SK-N-SH (cell line): ENCODE measurements at regions not wholly inside any gene's neighbourhood (a gene's known extent, or its start where the extent isn't known, plus 50 kb on each side); places are given as distances from the start of the nearest gene placed in this dataset.

Experiments used
- CTCF ChIA-PET: fragments of 300-600, 350-600 bp; formaldehyde crosslinking; extraction: SDS; loops from one replicate; lab custom pipeline; 2021; lab: Yijun Ruan, JAX
- POLR2A ChIA-PET: fragments of 350-600 bp; sonication (Branson Sonifier 250); formaldehyde crosslinking; extraction: SDS; loops from one replicate; lab custom pipeline; 2020; ENCODE audit warnings: antibody characterized with exemption, inconsistent platforms; lab: Yijun Ruan, JAX
- DNase-seq: peaks from one replicate; pipeline ENCODE4 v3.0.0; 2012
- H2AFZ ChIP-seq: fragments of 200-600 bp; sonication (generic); 2 replicates; pipeline ENCODE4 v1.8.1; 2016; ENCODE audit warnings: antibody characterized with exemption, mild to moderate bottlenecking, low read depth
- H3F3A ChIP-seq: fragments of 200-600 bp; sonication (generic); replicated peaks from 2 replicates; pipeline ENCODE3; 2016; ENCODE audit warnings: antibody characterized with exemption, mild to moderate bottlenecking; ENCODE audit not compliant: insufficient read depth
- H3K27ac ChIP-seq, 2 experiments: fragments of 200-500 bp in 1 of 2; fragments of 200-600 bp in 1 of 2; sonication (Bioruptor generic) in 1 of 2; sonication (generic), shearing (Covaris generic) in 1 of 2; 2 replicates each; pipeline versions ENCODE4 v1.5.1 to v1.6.1; 2014 to 2016; ENCODE audit warnings: low read depth in 2 of 2, inconsistent platforms in 1 of 2, low read length in 1 of 2, mild to moderate bottlenecking in 1 of 2, mixed read lengths in 1 of 2
- H3K27me3 ChIP-seq: fragments of 200-600 bp; sonication (generic), shearing (Covaris generic); 2 replicates; pipeline ENCODE4 v1.6.1; 2016; ENCODE audit warnings: mixed run types; ENCODE audit not compliant: insufficient read depth
- H3K36me3 ChIP-seq, 2 experiments: fragments of 200-500 bp in 1 of 2; fragments of 200-600 bp in 1 of 2; sonication (Bioruptor generic) in 1 of 2; sonication (generic) in 1 of 2; replicated peaks in 1 of 2; 2 replicates each; pipeline versions ENCODE3 to v1.5.1; 2014 to 2016; ENCODE audit warnings: low read length in 1 of 2, mild to moderate bottlenecking in 1 of 2; ENCODE audit not compliant: insufficient read depth in 2 of 2, control insufficient read depth in 1 of 2
- H3K4me1 ChIP-seq, 2 experiments: fragments of 200-500 bp in 1 of 2; fragments of 200-600 bp in 1 of 2; sonication (Bioruptor generic) in 1 of 2; sonication (generic), shearing (Covaris generic) in 1 of 2; 2 replicates each; pipeline versions ENCODE4 v1.5.1 to v1.6.1; 2014 to 2016; ENCODE audit warnings: low read depth in 1 of 2, low read length in 1 of 2, mixed run types in 1 of 2; ENCODE audit not compliant: insufficient read depth in 2 of 2, control insufficient read depth in 1 of 2
- H3K4me2 ChIP-seq: fragments of 200-600 bp; sonication (generic), shearing (Covaris generic); 2 replicates; pipeline ENCODE4 v1.6.1; 2017; ENCODE audit warnings: mixed run types
- H3K4me3 ChIP-seq, 2 experiments: fragments of 200-500 bp in 1 of 2; fragments of 200-600 bp in 1 of 2; sonication (Bioruptor generic) in 1 of 2; sonication (generic), shearing (Covaris generic) in 1 of 2; 2 replicates each; pipeline versions ENCODE4 v1.5.1 to v1.8.1; 2014 to 2016; ENCODE audit warnings: low read depth in 2 of 2, inconsistent platforms in 1 of 2, low read length in 1 of 2, mild to moderate bottlenecking in 1 of 2, mixed read lengths in 1 of 2, moderate library complexity in 1 of 2
- H3K79me2 ChIP-seq: fragments of 200-600 bp; sonication (generic); 2 replicates; pipeline ENCODE4 v1.8.1; 2017; ENCODE audit warnings: mild to moderate bottlenecking; ENCODE audit not compliant: insufficient read depth
- H3K9ac ChIP-seq: fragments of 200-600 bp; sonication (generic); 2 replicates; pipeline ENCODE4 v1.6.1; 2017; ENCODE audit warnings: mixed run types
- H3K9me2 ChIP-seq: fragments of 200-600 bp; sonication (generic); 2 replicates; pipeline ENCODE4 v1.6.1; 2017; ENCODE audit warnings: mixed run types
- H3K9me3 ChIP-seq: fragments of 200-600 bp; sonication (generic); 2 replicates; pipeline ENCODE4 v1.6.1; 2017; ENCODE audit warnings: mixed run types, mild to moderate bottlenecking, moderate library complexity
- H4K20me1 ChIP-seq: fragments of 200-600 bp; sonication (generic); 2 replicates; pipeline ENCODE4 v1.6.1; 2017; ENCODE audit warnings: mild to moderate bottlenecking, mixed run types; ENCODE audit not compliant: insufficient read depth
- CTCF ChIP-seq: fragments of 200-600 bp; sonication (generic); IDR thresholded peaks from 2 replicates; pipeline ENCODE4 v1.6.1; 2017; ENCODE audit warnings: antibody characterized with exemption, mild to moderate bottlenecking, moderate library complexity
- EP300 ChIP-seq, 2 experiments: IDR thresholded peaks; 2 replicates each; pipeline versions ENCODE4 v1.4.0 to v1.6.1; 2012; ENCODE audit warnings: borderline replicate concordance in 1 of 2, low read depth in 1 of 2, low read length in 1 of 2
- EZH2phosphoT487 ChIP-seq: fragments of 200-600 bp; sonication (generic); IDR thresholded peaks from 2 replicates; pipeline ENCODE4 v1.6.1; 2017; ENCODE audit warnings: low read depth, mixed run types, mild to moderate bottlenecking, antibody characterized with exemption, moderate library complexity, borderline replicate concordance
- FOSL2 ChIP-seq: IDR thresholded peaks from 2 replicates; pipeline ENCODE4 v1.4.0; 2012; ENCODE audit warnings: low read depth, mild to moderate bottlenecking, moderate library complexity, borderline replicate concordance
- FOXJ3 ChIP-seq: sonication (generic); formaldehyde crosslinking; IDR thresholded peaks from 2 replicates; pipeline ENCODE4 v1.5.1; 2020; ENCODE audit warnings: mild to moderate bottlenecking, missing genetic modification reagents
- FOXM1 ChIP-seq: IDR thresholded peaks from 2 replicates; pipeline ENCODE4 v1.4.0; 2012; ENCODE audit warnings: low read depth, mild to moderate bottlenecking
- GABPA ChIP-seq: IDR thresholded peaks from 2 replicates; pipeline ENCODE4 v1.4.0; 2012; ENCODE audit warnings: low read depth, mild to moderate bottlenecking
- IRF3 ChIP-seq: fragments of 150-350 bp; IDR thresholded peaks from 2 replicates; pipeline ENCODE4 v1.6.1; 2016; ENCODE audit warnings: mild to moderate bottlenecking, low read depth, low read length
- JUND ChIP-seq: IDR thresholded peaks from 2 replicates; pipeline ENCODE4 v1.4.0; 2012
- MAX ChIP-seq: IDR thresholded peaks from 2 replicates; pipeline ENCODE4 v1.4.0; 2012; ENCODE audit warnings: low read depth
- MXI1 ChIP-seq: IDR thresholded peaks from 2 replicates; pipeline ENCODE4 v1.6.1; 2012; ENCODE audit warnings: mild to moderate bottlenecking, low read depth, low read length, improper control_type of control experiment
- NRF1 ChIP-seq: IDR thresholded peaks from 2 replicates; pipeline ENCODE4 v1.6.1; 2012; ENCODE audit warnings: low read depth, mild to moderate bottlenecking, low read length
- PBX3 ChIP-seq: IDR thresholded peaks from 2 replicates; pipeline ENCODE4; 2012
- RAD21 ChIP-seq: IDR thresholded peaks from 2 replicates; pipeline ENCODE4 v1.6.1; 2012; ENCODE audit warnings: mild to moderate bottlenecking, low read length
- RCOR1 ChIP-seq: fragments of 150-350 bp; IDR thresholded peaks from 2 replicates; pipeline ENCODE4 v1.6.1; 2017; ENCODE audit warnings: antibody characterized with exemption, low read length
- RFX5 ChIP-seq: IDR thresholded peaks from 2 replicates; pipeline ENCODE4 v1.6.1; 2012; ENCODE audit warnings: mild to moderate bottlenecking, improper control_type of control experiment, low read length
- RXRA ChIP-seq: IDR thresholded peaks from 2 replicates; pipeline ENCODE4 v1.4.0; 2012; ENCODE audit warnings: low read depth, mild to moderate bottlenecking, borderline replicate concordance
- SIN3A ChIP-seq: IDR thresholded peaks from 2 replicates; pipeline ENCODE4 v1.6.1; 2012; ENCODE audit warnings: low read depth, mild to moderate bottlenecking, low read length, moderate library complexity, borderline replicate concordance
- TAF1 ChIP-seq: IDR thresholded peaks from 2 replicates; pipeline ENCODE4 v1.6.1; 2012; ENCODE audit warnings: low read depth, mild to moderate bottlenecking, low read length, moderate library complexity, borderline replicate concordance
- TEAD4 ChIP-seq: IDR thresholded peaks from 2 replicates; pipeline ENCODE4 v1.4.0; 2012; ENCODE audit warnings: mild to moderate bottlenecking, borderline replicate concordance; ENCODE audit not compliant: insufficient read depth
- USF1 ChIP-seq: IDR thresholded peaks from 2 replicates; pipeline ENCODE4 v1.4.0; 2012; ENCODE audit warnings: low read depth, borderline replicate concordance
- YY1 ChIP-seq: IDR thresholded peaks from 2 replicates; pipeline ENCODE4 v1.4.0; 2012; ENCODE audit warnings: low read depth, mild to moderate bottlenecking
- WGBS: methylation state at CpG from one replicate; pipeline ENCODE4 v1.1.6; 2017; ENCODE audit warnings: low lambda C conversion rate; 5-methylcytosine and 5-hydroxymethylcytosine counted together

GRCh38 chr13:86653009-86653408 is 853.8 kb upstream of the SLITRK6 start:
- Histone ChIP-seq H3K4me1 (no peaks in the 10 kb centered on the region), H3F3A (no peaks in the 10 kb centered on the region), H3K9me2 (no peaks in the 10 kb centered on the region), H3K27ac (no peak overlapping the region), H4K20me1 (no peaks in the 10 kb centered on the region), H3K79me2 (no peaks in the 10 kb centered on the region), H2AFZ (no peak overlapping the region), H3K9ac (no peak overlapping the region)
- POLR2A ChIA-PET, result no interaction called here
- CTCF ChIA-PET, result no interaction called here
- TF ChIP-seq USF1 (no peak), JUND (no peak), TAF1 (no peak), FOXJ3 (CRISPR knock-in tag) (no peak), RFX5 (no peak), IRF3 (no peak), PBX3 (no peak), EZH2phosphoT487 (no peak), MXI1 (no peak), RXRA (no peak), MAX (no peak), GABPA (no peak)
- TF ChIP-seq, all 33 proteins: peak for 0
- no peak overlapping the region for H3K4me3 ChIP-seq
- no peak overlapping the region for H3K4me2 ChIP-seq
- H3K36me3 ChIP-seq, result no peaks in the 10 kb centered on the region
- H3K27me3 ChIP-seq, result no peaks in the 10 kb centered on the region
- no peaks in the 10 kb centered on the region for H3K9me3 ChIP-seq
- no peak for DNase-seq

- CTCF ChIA-PET, result no interaction called here
- POLR2A ChIA-PET, result no interaction called here
- no peaks in the 10 kb centered on the region for H3F3A ChIP-seq
- no peak overlapping the region for H2AFZ ChIP-seq
- H3K9me2 ChIP-seq, result no peaks in the 10 kb centered on the region
- 24% methylated on average over 3 of the region's 3 CpGs for WGBS
- H3K4me3 ChIP-seq, result no peak overlapping the region
- no peaks in the 10 kb centered on the region for H3K36me3 ChIP-seq
- no peak overlapping the region for H3K9ac ChIP-seq
- DNase-seq, result no peak
- no peaks in the 10 kb centered on the region for H3K4me1 ChIP-seq
- H3K27ac ChIP-seq, result no peak overlapping the region
- H3K9me3 ChIP-seq, result no peaks in the 10 kb centered on the region
- TF ChIP-seq YY1 (no peak), RAD21 (no peak), GABPA (no peak), SIN3A (no peak), JUND (no peak), IRF3 (no peak), RCOR1 (no peak), NRF1 (no peak), CTCF (no peak), PBX3 (no peak), TEAD4 (no peak), EP300 (IDR thresholded peaks at IDR 0.05; ENCODE audit: borderline replicate concordance in 1 of 2, low read depth in 1 of 2, low read length in 1 of 2) (no peak), TAF1 (no peak), FOSL2 (no peak), FOXM1 (no peak)
- H3K79me2 ChIP-seq, result no peaks in the 10 kb centered on the region
- H4K20me1 ChIP-seq, result no peaks in the 10 kb centered on the region
- no peak overlapping the region for H3K4me2 ChIP-seq
- H3K27me3 ChIP-seq, result no peaks in the 10 kb centered on the region
These were observed 856.3 kb upstream of the SLITRK6 start for GRCh38 chr13:86655561-86655960.
